T47D (cell line): ENCODE measurements at regions not wholly inside any gene's neighbourhood (a gene's known extent, or its start where the extent isn't known, plus 50 kb on each side); places are given as distances from the start of the nearest gene placed in this dataset.

Source experiments
- DNase-seq, 2 experiments: peaks; one replicate each; pipeline versions ENCODE4 v3.0.0 to v3.0.0-alpha.2; 2011 to 2012; ENCODE audit warnings: low read depth in 1 of 2, low spot score in 1 of 2
- JUND ChIP-seq: IDR thresholded peaks from 2 replicates; pipeline ENCODE4 v1.6.1; 2012; ENCODE audit warnings: low read depth
- in situ Hi-C: cut with HindIII; loops from 2 replicates; pipeline ENCODE4 v1.10.0; 2016; ENCODE audit warnings: low sequenced_read_pairs, low pct_unique_long_range_greater_than_20kb

- no peak for DNase-seq
- in situ Hi-C loops, result no loop called here
- no peak for TF ChIP-seq JUND
These were observed 209.4 kb downstream of the SP3 start for GRCh38 chr2:173755798-173756197.

GRCh38 chr2:173759959-173760358, 205.2 kb downstream of the SP3 start:
- TF ChIP-seq JUND, result no peak
- DNase-seq, result no peak
- in situ Hi-C loops, result no loop called here

- no peak for DNase-seq
- in situ Hi-C loops, result no loop called here
- TF ChIP-seq JUND, result no peak
These were observed 204.6 kb downstream of the SP3 start for GRCh38 chr2:173760553-173760952.

- no peak for TF ChIP-seq JUND
- DNase-seq, result no peak
- in situ Hi-C loops, result no loop called here
These were observed 203.5 kb downstream of the SP3 start for GRCh38 chr2:173761603-173762119.

- no peak for DNase-seq
- in situ Hi-C loops, result no loop called here
- TF ChIP-seq JUND, result no peak
These were observed 203.0 kb downstream of the SP3 start for GRCh38 chr2:173762221-173762620.

- DNase-seq, result no peak
- in situ Hi-C loops, result no loop called here
- no peak for TF ChIP-seq JUND
These were observed 202.3 kb downstream of the SP3 start for GRCh38 chr2:173762864-173763263.

GRCh38 chr2:173763641-173764040, 201.5 kb downstream of the SP3 start:
- no peak for DNase-seq
- TF ChIP-seq JUND, result no peak
- in situ Hi-C loops, result no loop called here

GRCh38 chr2:173764094-173764493, 201.1 kb downstream of the SP3 start:
- in situ Hi-C loops, result no loop called here
- TF ChIP-seq JUND, result no peak
- no peak for DNase-seq

- DNase-seq, result no peak
- in situ Hi-C loops, result no loop called here
- TF ChIP-seq JUND, result no peak
These were observed 198.5 kb downstream of the SP3 start for GRCh38 chr2:173766537-173767289.

- TF ChIP-seq JUND, result no peak
- in situ Hi-C loops, result no loop called here
- no peak for DNase-seq
These were observed 194.1 kb downstream of the SP3 start for GRCh38 chr2:173770947-173771678.

- TF ChIP-seq JUND, result no peak
These were observed 193.0 kb downstream of the SP3 start for GRCh38 chr2:173772205-173772604.

GRCh38 chr2:173773076-173773475, 192.1 kb downstream of the SP3 start:
- DNase-seq, result no peak
- no peak for TF ChIP-seq JUND
- in situ Hi-C loops, result no loop called here

More at GRCh38 chr2:173772205-173772604, 193.0 kb downstream of the SP3 start:
- no peak for DNase-seq
- in situ Hi-C loops, result no loop called here

GRCh38 chr2:173775440-173775839, 189.7 kb downstream of the SP3 start:
- no peak for TF ChIP-seq JUND
- DNase-seq, result no peak
- in situ Hi-C loops, result no loop called here
